Chondrocyte (in vitro differentiated cells): ENCODE measurements at regions not wholly inside any gene's neighbourhood (a gene's known extent, or its start where the extent isn't known, plus 50 kb on each side); places are given as distances from the start of the nearest gene placed in this dataset.

Experiments used
- DNase-seq: peaks from one replicate; pipeline ENCODE4 v3.0.0; 2021; ENCODE audit warnings: mixed read lengths, low spot score
- H3K27ac Mint-ChIP-seq: one replicate; pipeline ENCODE4 v1.8.0; 2021; ENCODE audit warnings: mild to moderate bottlenecking, moderate library complexity, mixed read lengths; ENCODE audit not compliant: unreplicated experiment
- H3K27me3 Mint-ChIP-seq: 2 replicates; pipeline ENCODE4 v1.8.0; 2021; ENCODE audit warnings: low read depth, mixed read lengths
- H3K36me3 Mint-ChIP-seq: 2 replicates; pipeline ENCODE4 v1.8.0; 2021; ENCODE audit warnings: low read depth, mixed read lengths
- H3K4me1 Mint-ChIP-seq: 2 replicates; pipeline ENCODE4 v1.8.0; 2021; ENCODE audit warnings: low read depth, mild to moderate bottlenecking, mixed read lengths
- H3K4me3 Mint-ChIP-seq: one replicate; pipeline ENCODE4 v1.8.0; 2021; ENCODE audit warnings: mild to moderate bottlenecking, moderate library complexity, mixed read lengths; ENCODE audit not compliant: unreplicated experiment
- H3K9me3 Mint-ChIP-seq: 2 replicates; pipeline ENCODE4 v1.8.0; 2021; ENCODE audit warnings: low read depth, mixed read lengths
- CTCF ChIP-seq: fragments of 200-600 bp; sonication (generic); IDR thresholded peaks from 2 replicates; pipeline ENCODE4 v1.5.0; 2021; ENCODE audit warnings: antibody characterized with exemption, mild to moderate bottlenecking, moderate library complexity

DNA sequence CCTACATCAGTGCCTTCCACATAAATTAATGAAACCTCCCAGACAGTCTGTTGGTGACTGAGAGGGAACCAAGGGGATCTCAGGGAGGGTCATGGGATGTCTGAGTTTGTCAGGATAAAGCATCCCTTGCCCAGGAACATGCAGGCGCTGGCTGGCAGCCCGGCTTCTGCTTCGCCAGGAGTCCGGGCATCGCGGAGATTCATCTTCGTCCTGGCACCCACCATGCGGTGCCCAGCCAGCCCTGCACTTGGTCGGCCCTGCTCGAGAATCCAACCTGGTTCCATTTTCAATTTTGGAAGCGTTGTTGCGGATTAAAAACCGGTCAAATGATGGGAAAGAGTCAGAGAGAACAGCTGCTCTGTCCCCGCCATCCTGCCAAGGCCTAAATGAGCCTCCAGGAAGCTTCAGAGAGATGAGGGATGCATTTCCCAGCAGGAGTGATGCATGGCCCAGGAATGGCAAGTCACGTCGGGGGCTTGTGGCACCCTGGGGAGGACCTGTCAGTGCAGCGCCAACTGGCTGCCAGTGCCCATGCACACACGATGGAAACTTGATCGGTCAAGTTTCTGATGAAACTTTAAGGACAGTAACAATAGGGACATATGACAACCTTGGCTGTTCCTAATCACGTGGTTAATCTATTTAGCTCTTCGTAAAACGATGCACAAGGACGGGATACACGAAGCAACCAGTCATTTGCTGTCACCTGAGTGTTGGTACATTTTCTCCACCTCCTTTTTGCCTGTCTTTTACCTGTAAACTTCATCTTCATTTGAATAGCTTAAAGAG, 260.8 kb upstream of the MKI67 start:
- Mint-ChIP-seq H3K36me3 (no peaks in the 10 kb centered on the region), H3K27ac (no peak overlapping the region), H3K9me3 (peaks cover 3% of the 10 kb centered on the region), H3K27me3 (no peaks in the 10 kb centered on the region), H3K4me3 (no peak overlapping the region), H3K4me1 (no peaks in the 10 kb centered on the region)
- DNase-seq: no peak
- TF ChIP-seq CTCF: no peak

DNA sequence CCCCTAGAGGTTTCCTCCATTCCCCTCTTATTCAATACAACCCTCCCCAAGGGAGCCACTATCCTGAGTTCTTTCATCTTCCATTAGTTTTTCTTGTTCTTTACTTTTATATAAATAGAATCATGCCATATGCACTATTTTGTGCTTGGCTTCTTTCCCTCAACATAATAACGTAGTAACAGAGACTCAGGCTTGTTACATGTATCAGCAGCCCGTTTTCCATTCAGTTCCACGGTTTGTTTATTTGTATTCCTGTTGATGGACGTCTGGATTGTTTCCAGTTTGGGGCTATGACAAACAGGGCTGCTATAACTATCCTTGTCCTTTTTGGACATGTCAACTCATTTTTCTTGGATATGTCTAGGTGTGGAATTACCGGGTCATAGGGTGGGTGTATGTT, 264.4 kb upstream of the MKI67 start:
- DNase-seq: no peak
- Mint-ChIP-seq H3K36me3 (no peaks in the 10 kb centered on the region), H3K4me3 (no peak overlapping the region), H3K27me3 (no peaks in the 10 kb centered on the region), H3K27ac (no peak overlapping the region), H3K4me1 (no peaks in the 10 kb centered on the region), H3K9me3 (no peaks in the 10 kb centered on the region)
- no peak for TF ChIP-seq CTCF

- no peak for DNase-seq
- TF ChIP-seq CTCF: no peak
- no peaks in the 10 kb centered on the region for H3K9me3 Mint-ChIP-seq
- no peak overlapping the region for H3K27ac Mint-ChIP-seq
- no peaks in the 10 kb centered on the region for H3K4me1 Mint-ChIP-seq
- H3K36me3 Mint-ChIP-seq: no peaks in the 10 kb centered on the region
- no peaks in the 10 kb centered on the region for H3K27me3 Mint-ChIP-seq
- H3K4me3 Mint-ChIP-seq: no peak overlapping the region
Measured at GRCh38 chr10:128393546-128393945, 267.3 kb upstream of the MKI67 start.

DNA sequence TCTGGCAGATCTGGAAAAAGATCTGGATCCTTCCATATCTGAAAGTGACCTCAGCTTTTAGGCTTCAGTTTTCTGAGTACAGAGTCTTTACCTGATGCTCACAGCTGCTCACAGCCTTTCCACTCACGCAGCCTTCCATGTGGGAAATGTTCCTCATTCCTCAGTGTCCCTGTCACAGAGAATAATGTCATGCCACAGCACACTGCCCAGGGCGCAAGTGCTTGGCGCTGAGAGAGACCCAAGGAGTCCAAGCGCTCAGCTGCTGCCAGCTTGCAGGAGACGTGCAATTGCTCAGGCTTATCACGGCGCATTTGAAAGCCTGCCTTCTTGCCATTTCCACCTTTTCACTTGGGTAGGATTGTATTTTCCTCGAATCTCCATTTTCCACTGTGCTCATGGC, 271.9 kb upstream of the MKI67 start:
- Mint-ChIP-seq H3K4me1 (no peaks in the 10 kb centered on the region), H3K36me3 (no peaks in the 10 kb centered on the region), H3K9me3 (peaks cover 23% of the 10 kb centered on the region), H3K27me3 (no peaks in the 10 kb centered on the region), H3K4me3 (no peak overlapping the region), H3K27ac (no peak overlapping the region)
- DNase-seq: no peak
- TF ChIP-seq CTCF: no peak

- peaks cover 23% of the 10 kb centered on the region for H3K9me3 Mint-ChIP-seq
- no peak for DNase-seq
- H3K4me1 Mint-ChIP-seq: no peaks in the 10 kb centered on the region
- H3K4me3 Mint-ChIP-seq: no peak overlapping the region
- no peak overlapping the region for H3K27ac Mint-ChIP-seq
- no peaks in the 10 kb centered on the region for H3K27me3 Mint-ChIP-seq
- H3K36me3 Mint-ChIP-seq: no peaks in the 10 kb centered on the region
- no peak for TF ChIP-seq CTCF
Measured at GRCh38 chr10:128398999-128399398, 272.8 kb upstream of the MKI67 start.
